Glutamatergic neuron (in vitro differentiated cells): ENCODE measurements at regions not wholly inside any gene's neighbourhood (a gene's known extent, or its start where the extent isn't known, plus 50 kb on each side); places are given as distances from the start of the nearest gene placed in this dataset.

Source experiments
- DNase-seq: peaks from one replicate; pipeline ENCODE4 v3.0.0; 2022
- H3K27ac Mint-ChIP-seq: one replicate; pipeline ENCODE4 v1.8.0; 2020; ENCODE audit warnings: mild to moderate bottlenecking, mixed read lengths, inconsistent platforms; ENCODE audit not compliant: unreplicated experiment
- H3K27me3 Mint-ChIP-seq: one replicate; pipeline ENCODE4 v1.8.0; 2020; ENCODE audit warnings: mild to moderate bottlenecking, moderate library complexity, mixed read lengths, inconsistent platforms; ENCODE audit not compliant: unreplicated experiment
- H3K36me3 Mint-ChIP-seq: one replicate; pipeline ENCODE4 v1.8.0; 2020; ENCODE audit warnings: mild to moderate bottlenecking, mixed read lengths, inconsistent platforms; ENCODE audit not compliant: unreplicated experiment
- H3K4me1 Mint-ChIP-seq: one replicate; pipeline ENCODE4 v1.8.0; 2020; ENCODE audit warnings: mild to moderate bottlenecking, low read depth, mixed read lengths, inconsistent platforms; ENCODE audit not compliant: unreplicated experiment
- H3K4me3 Mint-ChIP-seq: one replicate; pipeline ENCODE4 v1.8.0; 2020; ENCODE audit warnings: mild to moderate bottlenecking, mixed read lengths, inconsistent platforms; ENCODE audit not compliant: unreplicated experiment
- H3K9me3 Mint-ChIP-seq: one replicate; pipeline ENCODE4 v1.8.0; 2020; ENCODE audit warnings: mild to moderate bottlenecking, moderate library complexity, mixed read lengths, inconsistent platforms; ENCODE audit not compliant: unreplicated experiment
- CTCF ChIP-seq: fragments of 200-600 bp; sonication (generic); IDR thresholded peaks from one replicate; pipeline ENCODE4 v1.5.0; 2021; ENCODE audit not compliant: partially characterized antibody, unreplicated experiment

DNA sequence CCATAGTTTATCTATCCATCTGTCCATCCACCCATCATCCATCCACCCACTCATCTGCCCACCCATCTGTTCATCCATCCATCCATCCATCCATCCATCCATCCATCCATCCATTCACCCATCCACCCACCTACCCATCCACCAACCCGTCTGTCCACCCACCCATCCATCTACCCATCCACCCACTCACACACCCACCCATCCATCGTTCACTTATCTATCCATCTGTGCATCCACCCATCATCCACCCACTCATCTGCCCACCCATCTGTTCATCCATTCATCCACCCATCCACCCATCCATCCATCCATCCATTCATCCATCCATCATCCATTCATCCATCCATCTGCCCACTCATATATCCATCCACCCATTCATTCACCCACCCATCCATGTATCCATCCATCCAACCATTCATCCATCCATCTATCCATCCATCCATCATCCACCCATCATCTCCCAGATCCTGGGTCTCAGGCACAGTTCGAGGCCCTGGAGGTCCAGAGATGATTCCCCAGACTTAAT, 88.2 kb upstream of the WNT4 start:
- H3K4me1 Mint-ChIP-seq: no peaks in the 10 kb centered on the region

DNA sequence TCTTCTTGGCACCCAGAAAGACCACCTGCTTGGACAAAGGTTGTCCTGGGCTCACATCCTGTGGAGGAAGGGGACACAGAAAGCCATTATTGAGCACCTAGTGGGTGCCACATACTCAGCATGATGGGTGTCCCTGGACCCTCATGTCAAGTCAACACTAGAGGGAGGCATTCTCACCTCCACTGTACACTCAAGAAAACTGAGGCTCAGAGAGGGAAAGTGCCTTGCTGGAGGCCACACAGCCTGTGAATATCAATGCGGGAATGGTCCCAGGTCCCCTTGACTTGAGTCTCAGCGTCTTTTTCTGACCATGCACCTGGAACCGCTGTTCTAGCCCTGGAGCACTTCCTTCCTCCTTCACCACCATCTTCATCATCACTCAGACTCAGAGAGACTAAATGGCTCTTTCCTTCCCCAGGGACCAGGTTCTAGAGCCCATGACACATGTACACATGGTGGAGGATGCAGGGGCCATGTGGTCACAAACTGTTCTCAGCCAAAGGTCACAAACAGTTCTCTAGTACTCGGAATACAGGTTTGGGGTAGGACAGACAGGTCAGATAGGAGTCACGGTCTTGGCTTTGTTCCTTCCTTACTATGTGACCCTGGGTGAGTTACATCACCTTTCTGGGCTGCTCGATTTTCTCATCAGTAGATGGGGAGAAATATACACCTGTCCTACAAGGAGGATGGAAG, 89.2 kb upstream of the WNT4 start:
- H3K4me3 Mint-ChIP-seq: no peak overlapping the region
- no peaks in the 10 kb centered on the region for H3K4me1 Mint-ChIP-seq
- H3K36me3 Mint-ChIP-seq: no peaks in the 10 kb centered on the region
- peaks cover 10% of the 10 kb centered on the region for H3K27me3 Mint-ChIP-seq
- TF ChIP-seq CTCF: no peak
- H3K9me3 Mint-ChIP-seq: peaks cover 7% of the 10 kb centered on the region
- DNase-seq: no peak
- no peak overlapping the region for H3K27ac Mint-ChIP-seq

More for the DNA sequence above, 88.2 kb upstream of the WNT4 start:
- Mint-ChIP-seq H3K9me3 (peaks cover 7% of the 10 kb centered on the region), H3K27ac (no peak overlapping the region), H3K4me3 (no peak overlapping the region), H3K36me3 (no peaks in the 10 kb centered on the region), H3K27me3 (peaks cover 10% of the 10 kb centered on the region)
- no peak for TF ChIP-seq CTCF
- DNase-seq: no peak

DNA sequence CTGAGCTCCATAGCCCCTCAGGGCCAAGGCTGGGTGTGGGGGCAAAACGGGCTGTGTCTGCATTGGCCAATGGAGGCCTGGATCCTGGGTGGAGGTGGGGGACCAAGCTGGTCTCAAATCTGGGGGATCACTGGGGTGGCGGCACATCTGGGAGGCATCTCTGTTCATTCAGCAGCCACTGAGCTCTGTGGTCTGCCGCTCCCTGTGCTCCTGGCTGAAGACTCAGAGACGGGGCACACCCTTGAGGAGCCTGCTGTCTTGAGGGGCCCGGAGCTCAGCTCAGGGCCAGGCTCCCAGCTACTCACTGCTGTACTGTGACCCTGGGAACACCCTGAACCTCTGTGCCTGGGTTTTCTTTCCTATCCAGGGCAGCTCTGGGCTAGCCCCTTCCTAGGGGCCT, 90.3 kb upstream of the WNT4 start:
- no peaks in the 10 kb centered on the region for H3K36me3 Mint-ChIP-seq
- H3K4me1 Mint-ChIP-seq: no peaks in the 10 kb centered on the region
- no peak for DNase-seq
- no peak for TF ChIP-seq CTCF
- no peak overlapping the region for H3K27ac Mint-ChIP-seq
- no peak overlapping the region for H3K4me3 Mint-ChIP-seq
- H3K27me3 Mint-ChIP-seq: peaks cover 7% of the 10 kb centered on the region
- H3K9me3 Mint-ChIP-seq: peaks cover 5% of the 10 kb centered on the region

- no peak for TF ChIP-seq CTCF
- DNase-seq: no peak
- H3K4me1 Mint-ChIP-seq: no peaks in the 10 kb centered on the region
- peaks cover 9% of the 10 kb centered on the region for H3K27me3 Mint-ChIP-seq
- H3K9me3 Mint-ChIP-seq: peaks cover 5% of the 10 kb centered on the region
- no peaks in the 10 kb centered on the region for H3K36me3 Mint-ChIP-seq
- H3K27ac Mint-ChIP-seq: no peak overlapping the region
- H3K4me3 Mint-ChIP-seq: no peak overlapping the region
Measured at GRCh38 chr1:22234476-22235030, 91.7 kb upstream of the WNT4 start.

- TF ChIP-seq CTCF: no peak
- peaks cover 4% of the 10 kb centered on the region for H3K9me3 Mint-ChIP-seq
- no peak overlapping the region for H3K27ac Mint-ChIP-seq
- no peaks in the 10 kb centered on the region for H3K4me1 Mint-ChIP-seq
- H3K36me3 Mint-ChIP-seq: no peaks in the 10 kb centered on the region
- H3K4me3 Mint-ChIP-seq: no peak overlapping the region
- H3K27me3 Mint-ChIP-seq: peaks cover 8% of the 10 kb centered on the region
- no peak for DNase-seq
Measured at GRCh38 chr1:22236166-22236565, 93.3 kb upstream of the WNT4 start.
